K562 (cell line): ENCODE measurements at regions not wholly inside any gene's neighbourhood (a gene's known extent, or its start where the extent isn't known, plus 50 kb on each side); places are given as distances from the start of the nearest gene placed in this dataset.

Source experiments
- ATAC-seq: fragments of 200-7000 bp; cut with Tn5 transposase; 3 replicates; pipeline ENCODE4 v1.9.1; 2020; ENCODE audit warnings: moderate library complexity
- BruUV-seq: library from RNA; stranded (reverse); fragments of 400-500 nt; replicated peaks from 2 replicates; lab custom pipeline; 2021; lab: Mats Ljungman, UMichigan
- CTCF ChIA-PET: fragments of 300-600 bp; formaldehyde crosslinking; extraction: SDS; loops from one replicate; lab custom pipeline; 2021; ENCODE audit warnings: low intra/inter-chr PET ratio; lab: Yijun Ruan, JAX
- POLR2A ChIA-PET: fragments of 300-600, 350-650 bp; sonication (Branson Sonifier 250); formaldehyde crosslinking; extraction: SDS; loops from one replicate; lab custom pipeline; 2021; ENCODE audit warnings: antibody characterized with exemption, inconsistent platforms; lab: Yijun Ruan, JAX
- DNase-seq, 4 experiments: peaks; one replicate each; pipeline versions ENCODE4 v3.0.0 to v3.0.0-alpha.2; 2011 to 2018; ENCODE audit warnings: low spot score in 3 of 4, mixed read lengths in 3 of 4; ENCODE audit errors: extremely low read depth in 1 of 4
- FAIRE-seq: peaks from 2 replicates; lab custom pipeline; 2011; peaks lifted over from hg19 to GRCh38; lab: Jason Lieb, UNC
- H2AFZ ChIP-seq: 2 replicates; pipeline ENCODE4 v1.6.0; 2011; ENCODE audit warnings: low read depth, low read length, control low read depth, inconsistent platforms
- H3K27ac ChIP-seq: fragments of 200-600 bp; 3 replicates; pipeline ENCODE4 v1.8.0; 2011; ENCODE audit warnings: low read depth, mild to moderate bottlenecking, control low read depth, inconsistent platforms, low read length, moderate library complexity, mixed read lengths; ENCODE audit errors: extremely low read depth
- H3K27me3 ChIP-seq, 2 experiments: fragments of 300-600 bp in 1 of 2; 2 replicates in 1 of 2; 3 replicates in 1 of 2; pipeline versions ENCODE4 v1.6.0 to v1.8.0; 2011; ENCODE audit warnings: inconsistent platforms in 2 of 2, low read length in 2 of 2, mild to moderate bottlenecking in 1 of 2, mixed read lengths in 1 of 2, moderate library complexity in 1 of 2; ENCODE audit not compliant: control insufficient read depth in 2 of 2, insufficient read depth in 2 of 2
- H3K36me3 ChIP-seq: fragments of 300-600 bp; 3 replicates; pipeline ENCODE4 v1.8.0; 2011; ENCODE audit warnings: mild to moderate bottlenecking, low read length, inconsistent platforms; ENCODE audit not compliant: control insufficient read depth, insufficient read depth
- H3K4me1 ChIP-seq, 2 experiments: fragments of 200-600 bp in 1 of 2; replicated peaks in 1 of 2; 2 replicates in 1 of 2; 3 replicates in 1 of 2; pipeline versions ENCODE4 v1.5.1 to v1.8.0; 2011; ENCODE audit warnings: inconsistent platforms in 2 of 2, low read length in 2 of 2, mild to moderate bottlenecking in 1 of 2, mixed read lengths in 1 of 2, moderate library complexity in 1 of 2; ENCODE audit not compliant: control insufficient read depth in 2 of 2, insufficient read depth in 2 of 2
- H3K4me2 ChIP-seq: 2 replicates; pipeline ENCODE4 v1.6.1; 2011; ENCODE audit warnings: low read length, control low read depth, inconsistent platforms, mixed read lengths; ENCODE audit not compliant: insufficient read depth
- H3K4me3 ChIP-seq: fragments of 200-600 bp; sonication (generic), shearing (Covaris generic); 2 replicates; pipeline ENCODE4 v1.5.1; 2016; ENCODE audit warnings: control low read depth, inconsistent platforms
- H3K79me2 ChIP-seq: fragments of 200-600 bp; 3 replicates; pipeline ENCODE4 v1.8.0; 2011; ENCODE audit warnings: low read length, inconsistent platforms; ENCODE audit not compliant: control insufficient read depth, insufficient read depth
- H3K9ac ChIP-seq, 2 experiments: 2 replicates each; pipeline versions ENCODE4 v1.6.0 to v1.6.1; 2011; ENCODE audit warnings: low read depth in 2 of 2, low read length in 2 of 2, control low read depth in 1 of 2, inconsistent platforms in 1 of 2, mild to moderate bottlenecking in 1 of 2, mixed read lengths in 1 of 2; ENCODE audit not compliant: insufficient read depth in 1 of 2
- H3K9me1 ChIP-seq: one replicate; pipeline ENCODE4 v1.6.0; 2011; ENCODE audit warnings: inconsistent platforms, mild to moderate bottlenecking, low read length, moderate library complexity; ENCODE audit not compliant: control insufficient read depth, insufficient read depth
- H3K9me3 ChIP-seq: replicated peaks from 2 replicates; pipeline ENCODE4 v1.5.1; 2011; ENCODE audit warnings: low read depth, low read length, inconsistent platforms; ENCODE audit not compliant: control insufficient read depth, insufficient read depth
- H4K20me1 ChIP-seq: replicated peaks from 2 replicates; pipeline ENCODE4 v1.6.1; 2011; ENCODE audit warnings: low read length, inconsistent platforms, mixed read lengths; ENCODE audit not compliant: control insufficient read depth, insufficient read depth
- CEBPZ ChIP-seq: fragments of 150-350 bp; IDR thresholded peaks from 2 replicates; pipeline ENCODE4 v1.6.1; 2014; ENCODE audit warnings: low read depth, mild to moderate bottlenecking, low read length, borderline replicate concordance
- ELF4 ChIP-seq: fragments of 450-650 bp; formaldehyde crosslinking; IDR thresholded peaks from 2 replicates; pipeline ENCODE4 v1.4.0; 2022; ENCODE audit warnings: missing genetic modification characterization
- ZBTB8A ChIP-seq: fragments of 450-650 bp; IDR thresholded peaks from 2 replicates; pipeline ENCODE4 v1.6.1; 2018; ENCODE audit warnings: mild to moderate bottlenecking, moderate library complexity; ENCODE audit not compliant: partially characterized antibody
- ZNF384 ChIP-seq: IDR thresholded peaks from 2 replicates; pipeline ENCODE4 v1.6.1; 2012; ENCODE audit warnings: low read depth, low read length, improper control_type of control experiment
- in situ Hi-C: fragments of 300-500 bp; cut with MboI; formaldehyde crosslinking; loops from 4 replicates; pipeline ENCODE4 v1.15.0; 2018; ENCODE audit warnings: inconsistent platforms, mixed read lengths
- intact Hi-C: fragments of 100-400 bp; cut with micrococcal nuclease; formaldehyde crosslinking; loops from 2 replicates; pipeline ENCODE4 v1.14.2; 2022
- TF ChIP-seq, protein P1 (sequence below): fragments of 450-650 bp; formaldehyde crosslinking; IDR thresholded peaks from 2 replicates; pipeline ENCODE4 v1.4.0; 2020; ENCODE audit warnings: mild to moderate bottlenecking, mixed read lengths
- TF ChIP-seq, protein P2 (sequence below), 2 experiments: fragments of 450-650 bp; formaldehyde crosslinking in 1 of 2; IDR thresholded peaks; 2 replicates each; pipeline versions ENCODE4 v1.4.0 to v1.6.1; 2014 to 2020; ENCODE audit warnings: mild to moderate bottlenecking in 2 of 2, borderline replicate concordance in 1 of 2, low read depth in 1 of 2
- TF ChIP-seq, protein P3 (sequence below), 2 experiments: fragments of 450-650 bp in 1 of 2; sonication (generic) in 1 of 2; formaldehyde crosslinking; conservative IDR thresholded peaks; 2 replicates each; pipeline versions ENCODE4 v1.4.0 to v1.8.1; 2020 to 2022; ENCODE audit warnings: mild to moderate bottlenecking in 1 of 2, missing genetic modification reagents in 1 of 2

GRCh38 chr4:36011381-36011780, 232.9 kb downstream of the ARAP2 start:
- H3K4me3 ChIP-seq, result no peak overlapping the region
- BruUV-seq, result no TSS peak
- H3K4me2 ChIP-seq, result no peak overlapping the region
- no peaks in the 10 kb centered on the region for H3K9me1 ChIP-seq
- DNase-seq (no peak), ATAC-seq (no peak), FAIRE-seq (no peak)
- H3K36me3 ChIP-seq, result no peaks in the 10 kb centered on the region
- no peaks in the 10 kb centered on the region for H3K4me1 ChIP-seq
- in situ Hi-C loops, result no loop called here
- H3K9ac ChIP-seq, result no peak overlapping the region
- H4K20me1 ChIP-seq, result no peaks in the 10 kb centered on the region
- ChIA-PET POLR2A (no interaction called here), CTCF (no interaction called here)
- no peaks in the 10 kb centered on the region for H3K27me3 ChIP-seq
- intact Hi-C loops, result no loop called here
- H3K9me3 ChIP-seq, result no peaks in the 10 kb centered on the region
- no peaks in the 10 kb centered on the region for H3K79me2 ChIP-seq
- H2AFZ ChIP-seq, result no peak overlapping the region
- H3K27ac ChIP-seq, result no peak overlapping the region
- TF ChIP-seq, protein P1, sequence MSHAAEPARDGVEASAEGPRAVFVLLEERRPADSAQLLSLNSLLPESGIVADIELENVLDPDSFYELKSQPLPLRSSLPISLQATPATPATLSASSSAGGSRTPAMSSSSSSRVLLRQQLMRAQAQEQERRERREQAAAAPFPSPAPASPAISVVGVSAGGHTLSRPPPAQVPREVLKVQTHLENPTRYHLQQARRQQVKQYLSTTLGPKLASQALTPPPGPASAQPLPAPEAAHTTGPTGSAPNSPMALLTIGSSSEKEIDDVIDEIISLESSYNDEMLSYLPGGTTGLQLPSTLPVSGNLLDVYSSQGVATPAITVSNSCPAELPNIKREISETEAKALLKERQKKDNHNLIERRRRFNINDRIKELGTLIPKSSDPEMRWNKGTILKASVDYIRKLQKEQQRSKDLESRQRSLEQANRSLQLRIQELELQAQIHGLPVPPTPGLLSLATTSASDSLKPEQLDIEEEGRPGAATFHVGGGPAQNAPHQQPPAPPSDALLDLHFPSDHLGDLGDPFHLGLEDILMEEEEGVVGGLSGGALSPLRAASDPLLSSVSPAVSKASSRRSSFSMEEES (CRISPR knock-in tag), result no peak
- TF ChIP-seq ELF4 (CRISPR knock-in tag) (no peak), ZNF384 (no peak), ZBTB8A (no peak), CEBPZ (no peak)
- TF ChIP-seq, protein P2, sequence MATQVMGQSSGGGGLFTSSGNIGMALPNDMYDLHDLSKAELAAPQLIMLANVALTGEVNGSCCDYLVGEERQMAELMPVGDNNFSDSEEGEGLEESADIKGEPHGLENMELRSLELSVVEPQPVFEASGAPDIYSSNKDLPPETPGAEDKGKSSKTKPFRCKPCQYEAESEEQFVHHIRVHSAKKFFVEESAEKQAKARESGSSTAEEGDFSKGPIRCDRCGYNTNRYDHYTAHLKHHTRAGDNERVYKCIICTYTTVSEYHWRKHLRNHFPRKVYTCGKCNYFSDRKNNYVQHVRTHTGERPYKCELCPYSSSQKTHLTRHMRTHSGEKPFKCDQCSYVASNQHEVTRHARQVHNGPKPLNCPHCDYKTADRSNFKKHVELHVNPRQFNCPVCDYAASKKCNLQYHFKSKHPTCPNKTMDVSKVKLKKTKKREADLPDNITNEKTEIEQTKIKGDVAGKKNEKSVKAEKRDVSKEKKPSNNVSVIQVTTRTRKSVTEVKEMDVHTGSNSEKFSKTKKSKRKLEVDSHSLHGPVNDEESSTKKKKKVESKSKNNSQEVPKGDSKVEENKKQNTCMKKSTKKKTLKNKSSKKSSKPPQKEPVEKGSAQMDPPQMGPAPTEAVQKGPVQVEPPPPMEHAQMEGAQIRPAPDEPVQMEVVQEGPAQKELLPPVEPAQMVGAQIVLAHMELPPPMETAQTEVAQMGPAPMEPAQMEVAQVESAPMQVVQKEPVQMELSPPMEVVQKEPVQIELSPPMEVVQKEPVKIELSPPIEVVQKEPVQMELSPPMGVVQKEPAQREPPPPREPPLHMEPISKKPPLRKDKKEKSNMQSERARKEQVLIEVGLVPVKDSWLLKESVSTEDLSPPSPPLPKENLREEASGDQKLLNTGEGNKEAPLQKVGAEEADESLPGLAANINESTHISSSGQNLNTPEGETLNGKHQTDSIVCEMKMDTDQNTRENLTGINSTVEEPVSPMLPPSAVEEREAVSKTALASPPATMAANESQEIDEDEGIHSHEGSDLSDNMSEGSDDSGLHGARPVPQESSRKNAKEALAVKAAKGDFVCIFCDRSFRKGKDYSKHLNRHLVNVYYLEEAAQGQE (IDR thresholded peaks at IDR 0.05; ENCODE audit: borderline replicate concordance), result no peak
- TF ChIP-seq, protein P2 (CRISPR knock-in tag; IDR thresholded peaks at IDR 0.05; ENCODE audit: low read depth), result no peak
- TF ChIP-seq, protein P3, sequence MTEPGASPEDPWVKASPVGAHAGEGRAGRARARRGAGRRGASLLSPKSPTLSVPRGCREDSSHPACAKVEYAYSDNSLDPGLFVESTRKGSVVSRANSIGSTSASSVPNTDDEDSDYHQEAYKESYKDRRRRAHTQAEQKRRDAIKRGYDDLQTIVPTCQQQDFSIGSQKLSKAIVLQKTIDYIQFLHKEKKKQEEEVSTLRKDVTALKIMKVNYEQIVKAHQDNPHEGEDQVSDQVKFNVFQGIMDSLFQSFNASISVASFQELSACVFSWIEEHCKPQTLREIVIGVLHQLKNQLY (CRISPR knock-in tag; conservative IDR thresholded peaks at IDR 0.05), result no peak
